NT2/D1 (cell line): ENCODE measurements at regions not wholly inside any gene's neighbourhood (a gene's known extent, or its start where the extent isn't known, plus 50 kb on each side); places are given as distances from the start of the nearest gene placed in this dataset.

Experiments used
- DNase-seq: peaks from one replicate; pipeline ENCODE4 v3.0.0-alpha.2; 2011; ENCODE audit warnings: low read depth, low spot score
- H3K27me3 ChIP-seq: 2 replicates; pipeline ENCODE4 v1.6.0; 2011; ENCODE audit warnings: mild to moderate bottlenecking; ENCODE audit not compliant: insufficient read length, insufficient read depth
- H3K36me3 ChIP-seq: 2 replicates; pipeline ENCODE4 v1.6.1; 2011; ENCODE audit warnings: mild to moderate bottlenecking, low read length, mixed read lengths; ENCODE audit not compliant: insufficient read depth, insufficient read length
- H3K4me1 ChIP-seq: 2 replicates; pipeline ENCODE4 v1.5.1; 2011; ENCODE audit not compliant: insufficient read depth, insufficient read length
- H3K4me3 ChIP-seq: 2 replicates; pipeline ENCODE4 v1.5.1; 2011; ENCODE audit warnings: low read depth; ENCODE audit not compliant: insufficient read length
- H3K9ac ChIP-seq: 2 replicates; pipeline ENCODE4 v1.6.0; 2011; ENCODE audit warnings: low read depth; ENCODE audit not compliant: insufficient read length
- H3K9me3 ChIP-seq: 2 replicates; pipeline ENCODE4 v1.5.1; 2011; ENCODE audit warnings: mild to moderate bottlenecking, low read length; ENCODE audit not compliant: insufficient read depth
- SUZ12 ChIP-seq: IDR thresholded peaks from 2 replicates; pipeline ENCODE4 v1.6.1; 2011; ENCODE audit not compliant: insufficient read length, insufficient read depth; ENCODE audit errors: extremely low read depth
- YY1 ChIP-seq: IDR thresholded peaks from 2 replicates; pipeline ENCODE4 v1.6.1; 2011; ENCODE audit not compliant: insufficient read length, insufficient read depth
- ZNF274 ChIP-seq: IDR thresholded peaks from 2 replicates; pipeline ENCODE4 v1.6.1; 2011; ENCODE audit warnings: mild to moderate bottlenecking, low read depth, low read length

GRCh38 chr1:177775924-177776323 lies 193.9 kb downstream of the SEC16B start:
- Histone ChIP-seq H3K4me1 (peaks cover 3% of the 10 kb centered on the region), H3K9ac (no peak overlapping the region), H3K4me3 (no peak overlapping the region), H3K36me3 (no peaks in the 10 kb centered on the region), H3K27me3 (no peaks in the 10 kb centered on the region), H3K9me3 (peaks cover 20% of the 10 kb centered on the region)
- no peak for TF ChIP-seq ZNF274
- no peak for TF ChIP-seq SUZ12
- no peak for TF ChIP-seq YY1
- no peak for DNase-seq

GRCh38 chr1:177772386-177772960 lies 197.4 kb downstream of the SEC16B start:
- no peak overlapping the region for H3K4me3 ChIP-seq
- no peak overlapping the region for H3K9ac ChIP-seq
- DNase-seq, result no peak
- peaks cover 20% of the 10 kb centered on the region for H3K9me3 ChIP-seq
- no peaks in the 10 kb centered on the region for H3K27me3 ChIP-seq
- H3K4me1 ChIP-seq, result no peaks in the 10 kb centered on the region
- no peaks in the 10 kb centered on the region for H3K36me3 ChIP-seq
- TF ChIP-seq ZNF274 (no peak), SUZ12 (no peak), YY1 (no peak)

- DNase-seq, result no peak
- H3K4me3 ChIP-seq, result no peak overlapping the region
- H3K9me3 ChIP-seq, result peaks cover 20% of the 10 kb centered on the region
- no peaks in the 10 kb centered on the region for H3K27me3 ChIP-seq
- H3K9ac ChIP-seq, result no peak overlapping the region
- no peaks in the 10 kb centered on the region for H3K36me3 ChIP-seq
- no peak for TF ChIP-seq SUZ12
- TF ChIP-seq ZNF274, result no peak
- TF ChIP-seq YY1, result no peak
- no peaks in the 10 kb centered on the region for H3K4me1 ChIP-seq
Measured at GRCh38 chr1:177771688-177772087, 198.2 kb downstream of the SEC16B start.

DNA sequence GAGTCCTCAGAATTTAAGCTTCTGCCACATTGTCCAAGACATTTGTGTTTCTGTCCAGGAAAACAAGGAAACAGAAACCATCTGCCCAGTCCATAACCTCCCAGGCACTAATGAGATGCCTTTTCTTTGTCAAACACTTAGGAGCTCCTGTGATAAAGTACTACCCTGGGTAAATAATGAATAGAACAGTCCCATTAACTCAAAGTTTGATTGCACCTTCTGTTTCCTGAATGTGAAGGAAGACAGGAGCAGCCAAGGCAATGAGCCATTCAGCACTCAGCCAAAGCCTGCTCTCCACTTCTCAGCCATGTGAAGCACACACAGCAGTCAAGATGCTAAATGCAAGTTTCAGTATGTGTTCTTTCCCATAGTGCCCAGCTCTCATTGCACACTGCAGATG lies 199.8 kb downstream of the SEC16B start:
- no peak for DNase-seq
- TF ChIP-seq YY1 (no peak), SUZ12 (no peak), ZNF274 (no peak)
- Histone ChIP-seq H3K27me3 (no peaks in the 10 kb centered on the region), H3K9me3 (peaks cover 20% of the 10 kb centered on the region), H3K9ac (no peak overlapping the region), H3K4me3 (no peak overlapping the region), H3K36me3 (no peaks in the 10 kb centered on the region), H3K4me1 (no peaks in the 10 kb centered on the region)

GRCh38 chr1:177755851-177756560 lies 213.9 kb downstream of the SEC16B start:
- Histone ChIP-seq H3K9ac (no peak overlapping the region), H3K4me3 (no peak overlapping the region), H3K4me1 (no peaks in the 10 kb centered on the region), H3K27me3 (no peaks in the 10 kb centered on the region), H3K9me3 (peaks cover 14% of the 10 kb centered on the region; the same call in 1 of the 2 replicates), H3K36me3 (no peaks in the 10 kb centered on the region)
- TF ChIP-seq ZNF274 (no peak), YY1 (no peak), SUZ12 (no peak)
- peak; percentile 48 for DNase-seq

GRCh38 chr1:177754603-177755002 lies 215.3 kb downstream of the SEC16B start:
- Histone ChIP-seq H3K4me3 (no peak overlapping the region), H3K9ac (no peak overlapping the region), H3K4me1 (no peaks in the 10 kb centered on the region), H3K9me3 (peaks cover 14% of the 10 kb centered on the region; the same call in 1 of the 2 replicates), H3K27me3 (no peaks in the 10 kb centered on the region), H3K36me3 (no peaks in the 10 kb centered on the region)
- no peak for TF ChIP-seq SUZ12
- no peak for TF ChIP-seq ZNF274
- TF ChIP-seq YY1, result no peak
- no peak for DNase-seq

GRCh38 chr1:177753655-177754054 lies 216.2 kb downstream of the SEC16B start:
- TF ChIP-seq YY1, result no peak
- TF ChIP-seq ZNF274, result no peak
- no peak for TF ChIP-seq SUZ12
- H3K9me3 ChIP-seq, result 0 out of 2 replicates have a peak, but pooled peaks cover 6% of the 10 kb centered on the region
- no peaks in the 10 kb centered on the region for H3K4me1 ChIP-seq
- no peak for DNase-seq
- H3K36me3 ChIP-seq, result no peaks in the 10 kb centered on the region
- H3K4me3 ChIP-seq, result no peak overlapping the region
- H3K9ac ChIP-seq, result no peak overlapping the region
- no peaks in the 10 kb centered on the region for H3K27me3 ChIP-seq
